CD8-positive, alpha-beta memory T cell (primary cell): ENCODE measurements at regions not wholly inside any gene's neighbourhood (a gene's known extent, or its start where the extent isn't known, plus 50 kb on each side); places are given as distances from the start of the nearest gene placed in this dataset.
"Not testable (repeated sequence)": the region's sequence is repeated elsewhere in the genome, so short reads cannot be mapped to it uniquely, and the experiment has no call there.

ENCODE experiments used
- CTCF ChIA-PET: fragments of 350-600 bp; sonication (Branson Sonifier 250); formaldehyde crosslinking; loops from one replicate; lab custom pipeline; 2021; ENCODE audit warnings: antibody characterized with exemption; lab: Charles Lee
- POLR2A ChIA-PET: fragments of 350-600 bp; sonication (Branson Sonifier 250); formaldehyde crosslinking; loops from one replicate; lab custom pipeline; 2021; ENCODE audit warnings: antibody characterized with exemption; lab: Charles Lee
- DNase-seq, 5 donors: peaks; one replicate each; pipeline versions ENCODE4 v3.0.0 to v3.0.0-alpha.2; 2020 to 2022; ENCODE audit warnings: mixed read lengths in 1 of 5
- H3K27ac ChIP-seq: one replicate; pipeline ENCODE4 v1.7.0; 2013; ENCODE audit warnings: low read depth, mild to moderate bottlenecking, low read length, moderate library complexity
- H3K27me3 ChIP-seq: 2 replicates; pipeline ENCODE4 v1.7.0; 2013; ENCODE audit warnings: low read length, mild to moderate bottlenecking; ENCODE audit not compliant: insufficient read depth, poor library complexity, severe bottlenecking
- H3K36me3 ChIP-seq: 2 replicates; pipeline ENCODE4 v1.7.0; 2013; ENCODE audit warnings: mild to moderate bottlenecking, low read length, moderate library complexity; ENCODE audit not compliant: insufficient read depth
- H3K4me1 ChIP-seq: 2 replicates; pipeline ENCODE4 v1.7.0; 2013; ENCODE audit warnings: mild to moderate bottlenecking, low read length, moderate library complexity; ENCODE audit not compliant: insufficient read depth
- H3K4me3 ChIP-seq: 2 replicates; pipeline ENCODE4 v1.7.0; 2013; ENCODE audit warnings: mild to moderate bottlenecking, low read length
- H3K9me3 ChIP-seq: 2 replicates; pipeline ENCODE4 v1.7.0; 2013; ENCODE audit warnings: mild to moderate bottlenecking, low read length
- H3K27ac Mint-ChIP-seq, 8 donors: one replicate each; pipeline ENCODE4 v1.8.0; 2020 to 2021; ENCODE audit warnings: mixed read lengths in 8 of 8, mild to moderate bottlenecking in 6 of 8, inconsistent platforms in 3 of 8, moderate library complexity in 3 of 8
- H3K27me3 Mint-ChIP-seq, 2 donors: one replicate each; pipeline ENCODE4 v1.8.0; 2020 to 2021; ENCODE audit warnings: mixed read lengths in 2 of 2, mild to moderate bottlenecking in 1 of 2, moderate library complexity in 1 of 2
- H3K36me3 Mint-ChIP-seq, 3 donors: one replicate each; pipeline ENCODE4 v1.8.0; 2020 to 2021; ENCODE audit warnings: mixed read lengths in 3 of 3, inconsistent platforms in 1 of 3, mild to moderate bottlenecking in 1 of 3
- H3K4me1 Mint-ChIP-seq, 3 donors: one replicate each; pipeline ENCODE4 v1.8.0; 2020 to 2021; ENCODE audit warnings: mixed read lengths in 3 of 3, inconsistent platforms in 1 of 3, mild to moderate bottlenecking in 1 of 3
- H3K4me3 Mint-ChIP-seq, 7 donors: one replicate each; pipeline ENCODE4 v1.8.0; 2020 to 2021; ENCODE audit warnings: mixed read lengths in 7 of 7, mild to moderate bottlenecking in 6 of 7, moderate library complexity in 4 of 7, inconsistent platforms in 2 of 7
- H3K9me3 Mint-ChIP-seq, 5 donors: one replicate each; pipeline ENCODE4 v1.8.0; 2020 to 2022; ENCODE audit warnings: mixed read lengths in 5 of 5, mild to moderate bottlenecking in 3 of 5, moderate library complexity in 2 of 5, inconsistent platforms in 1 of 5

GRCh38 chr21:6468331-6468860 lies 4053.0 kb upstream of the TPTE start:
- H3K36me3 ChIP-seq, DNase-seq, H3K9me3 ChIP-seq, H3K4me1 ChIP-seq, H3K4me1 Mint-ChIP-seq, CTCF ChIA-PET, H3K27ac Mint-ChIP-seq, H3K27me3 ChIP-seq, H3K36me3 Mint-ChIP-seq, H3K4me3 Mint-ChIP-seq, H3K4me3 ChIP-seq, H3K27me3 Mint-ChIP-seq, H3K27ac ChIP-seq, POLR2A ChIA-PET, H3K9me3 Mint-ChIP-seq: not testable (repeated sequence)

- H3K27me3 Mint-ChIP-seq, H3K9me3 ChIP-seq, H3K4me3 ChIP-seq, H3K27ac ChIP-seq, H3K27me3 ChIP-seq, H3K4me1 Mint-ChIP-seq, POLR2A ChIA-PET, CTCF ChIA-PET, H3K27ac Mint-ChIP-seq, DNase-seq, H3K36me3 Mint-ChIP-seq, H3K9me3 Mint-ChIP-seq, H3K4me1 ChIP-seq, H3K4me3 Mint-ChIP-seq, H3K36me3 ChIP-seq: not testable (repeated sequence)
Observed at GRCh38 chr21:6474250-6474968, 4047.0 kb upstream of the TPTE start.

GRCh38 chr21:6481116-6481515 lies 4040.3 kb upstream of the TPTE start:
- CTCF ChIA-PET, H3K4me3 Mint-ChIP-seq, POLR2A ChIA-PET, H3K4me1 Mint-ChIP-seq, H3K9me3 ChIP-seq, H3K4me3 ChIP-seq, H3K4me1 ChIP-seq, H3K36me3 Mint-ChIP-seq, H3K27me3 Mint-ChIP-seq, H3K36me3 ChIP-seq, H3K27me3 ChIP-seq, H3K27ac Mint-ChIP-seq, DNase-seq, H3K9me3 Mint-ChIP-seq, H3K27ac ChIP-seq: not testable (repeated sequence)

- H3K9me3 Mint-ChIP-seq, H3K9me3 ChIP-seq, H3K4me3 ChIP-seq, H3K36me3 ChIP-seq, POLR2A ChIA-PET, H3K4me3 Mint-ChIP-seq, DNase-seq, H3K4me1 ChIP-seq, H3K36me3 Mint-ChIP-seq, H3K4me1 Mint-ChIP-seq, H3K27me3 ChIP-seq, H3K27me3 Mint-ChIP-seq, H3K27ac ChIP-seq, CTCF ChIA-PET, H3K27ac Mint-ChIP-seq: not testable (repeated sequence)
Observed at GRCh38 chr21:6482616-6483015, 4038.8 kb upstream of the TPTE start.

- H3K9me3 ChIP-seq, CTCF ChIA-PET, H3K36me3 ChIP-seq, H3K4me3 Mint-ChIP-seq, H3K36me3 Mint-ChIP-seq, DNase-seq, POLR2A ChIA-PET, H3K27ac ChIP-seq, H3K4me3 ChIP-seq, H3K9me3 Mint-ChIP-seq, H3K27me3 Mint-ChIP-seq, H3K27me3 ChIP-seq, H3K4me1 ChIP-seq, H3K4me1 Mint-ChIP-seq, H3K27ac Mint-ChIP-seq: not testable (repeated sequence)
Observed at GRCh38 chr21:6483645-6484044, 4037.7 kb upstream of the TPTE start.

- DNase-seq, H3K27me3 Mint-ChIP-seq, H3K27me3 ChIP-seq, H3K36me3 ChIP-seq, POLR2A ChIA-PET, CTCF ChIA-PET, H3K9me3 ChIP-seq, H3K9me3 Mint-ChIP-seq, H3K4me1 Mint-ChIP-seq, H3K27ac Mint-ChIP-seq, H3K4me1 ChIP-seq, H3K4me3 ChIP-seq, H3K36me3 Mint-ChIP-seq, H3K4me3 Mint-ChIP-seq, H3K27ac ChIP-seq: not testable (repeated sequence)
Observed at GRCh38 chr21:6486821-6487220, 4034.6 kb upstream of the TPTE start.

- H3K9me3 Mint-ChIP-seq, CTCF ChIA-PET, H3K27ac Mint-ChIP-seq, H3K27me3 ChIP-seq, H3K4me1 Mint-ChIP-seq, H3K4me1 ChIP-seq, H3K27ac ChIP-seq, DNase-seq, H3K36me3 Mint-ChIP-seq, H3K27me3 Mint-ChIP-seq, H3K4me3 ChIP-seq, H3K36me3 ChIP-seq, POLR2A ChIA-PET, H3K4me3 Mint-ChIP-seq, H3K9me3 ChIP-seq: not testable (repeated sequence)
Observed at GRCh38 chr21:6492691-6493090, 4028.7 kb upstream of the TPTE start.

GRCh38 chr21:6493957-6494356 lies 4027.4 kb upstream of the TPTE start:
- H3K4me1 ChIP-seq, H3K27ac ChIP-seq, H3K27me3 Mint-ChIP-seq, DNase-seq, H3K9me3 ChIP-seq, H3K4me1 Mint-ChIP-seq, H3K4me3 Mint-ChIP-seq, H3K9me3 Mint-ChIP-seq, H3K4me3 ChIP-seq, H3K36me3 Mint-ChIP-seq, POLR2A ChIA-PET, H3K27me3 ChIP-seq, CTCF ChIA-PET, H3K27ac Mint-ChIP-seq, H3K36me3 ChIP-seq: not testable (repeated sequence)

- H3K4me3 Mint-ChIP-seq, H3K4me3 ChIP-seq, POLR2A ChIA-PET, CTCF ChIA-PET, H3K27ac ChIP-seq, H3K27ac Mint-ChIP-seq, H3K9me3 Mint-ChIP-seq, H3K4me1 ChIP-seq, H3K27me3 Mint-ChIP-seq, H3K4me1 Mint-ChIP-seq, H3K36me3 Mint-ChIP-seq, DNase-seq, H3K27me3 ChIP-seq, H3K9me3 ChIP-seq, H3K36me3 ChIP-seq: not testable (repeated sequence)
Observed at GRCh38 chr21:6496356-6496755, 4025.0 kb upstream of the TPTE start.
